ENCODE measurements at regions not wholly inside any gene's neighbourhood (a gene's known extent, or its start where the extent isn't known, plus 50 kb on each side); places are given as distances from the start of the nearest gene placed in this dataset.

GRCh38 chr12:92338671-92339070, 193.0 kb upstream of the BTG1 start:
- Histone ChIP-seq H3K4me1 (peaks cover 23% of the 10 kb centered on the region), H3K27me3 (no peaks in the 10 kb centered on the region), H3K36me3 (no peaks in the 10 kb centered on the region), H3K27ac (no peak overlapping the region), H3K9me3 (no peaks in the 10 kb centered on the region), H3K4me3 (no peak overlapping the region)
- intact Hi-C loops (cut with DNase I): no loop called here
- TF ChIP-seq CTCF (IDR thresholded peaks at IDR 0.05): no peak
- no peak for TF ChIP-seq POLR2A (IDR thresholded peaks at IDR 0.05)
- TF ChIP-seq POLR2AphosphoS5 (IDR thresholded peaks at IDR 0.05; ENCODE audit: insufficient read depth in 1 of 2, low read depth in 1 of 2): no peak
- no peak for DNase-seq (ENCODE audit: extremely low spot score in 2 of 2)

- no peak overlapping the region for H3K27ac ChIP-seq
- H3K4me3 ChIP-seq: no peak overlapping the region
- DNase-seq (ENCODE audit: extremely low spot score in 2 of 2): no peak
- TF ChIP-seq CTCF (IDR thresholded peaks at IDR 0.05): no peak
- no peak for TF ChIP-seq POLR2A (IDR thresholded peaks at IDR 0.05)
- no peak for TF ChIP-seq POLR2AphosphoS5 (IDR thresholded peaks at IDR 0.05; ENCODE audit: insufficient read depth in 1 of 2, low read depth in 1 of 2)
- H3K9me3 ChIP-seq: no peaks in the 10 kb centered on the region
- H3K27me3 ChIP-seq: no peaks in the 10 kb centered on the region
- no peaks in the 10 kb centered on the region for H3K36me3 ChIP-seq
- H3K4me1 ChIP-seq: peaks cover 23% of the 10 kb centered on the region
- intact Hi-C loops (cut with DNase I): no loop called here
Observed at GRCh38 chr12:92338102-92338501, 192.5 kb upstream of the BTG1 start.

GRCh38 chr12:92337128-92337527, 191.5 kb upstream of the BTG1 start:
- Histone ChIP-seq H3K27me3 (no peaks in the 10 kb centered on the region), H3K27ac (no peak overlapping the region), H3K4me1 (peaks cover 23% of the 10 kb centered on the region), H3K36me3 (no peaks in the 10 kb centered on the region), H3K9me3 (no peaks in the 10 kb centered on the region), H3K4me3 (no peak overlapping the region)
- no peak for TF ChIP-seq POLR2AphosphoS5 (IDR thresholded peaks at IDR 0.05; ENCODE audit: insufficient read depth in 1 of 2, low read depth in 1 of 2)
- no peak for TF ChIP-seq POLR2A (IDR thresholded peaks at IDR 0.05)
- TF ChIP-seq CTCF (IDR thresholded peaks at IDR 0.05): no peak
- intact Hi-C loops (cut with DNase I): no loop called here
- no peak for DNase-seq (ENCODE audit: extremely low spot score in 2 of 2)

GRCh38 chr12:92336641-92337040, 191.0 kb upstream of the BTG1 start:
- no peaks in the 10 kb centered on the region for H3K27me3 ChIP-seq
- no peaks in the 10 kb centered on the region for H3K36me3 ChIP-seq
- TF ChIP-seq POLR2AphosphoS5 (IDR thresholded peaks at IDR 0.05; ENCODE audit: insufficient read depth in 1 of 2, low read depth in 1 of 2) (no peak), CTCF (IDR thresholded peaks at IDR 0.05) (no peak), POLR2A (IDR thresholded peaks at IDR 0.05) (no peak)
- no peak overlapping the region for H3K27ac ChIP-seq
- intact Hi-C loops (cut with DNase I): no loop called here
- no peaks in the 10 kb centered on the region for H3K9me3 ChIP-seq
- peaks cover 23% of the 10 kb centered on the region for H3K4me1 ChIP-seq
- H3K4me3 ChIP-seq: no peak overlapping the region
- DNase-seq (ENCODE audit: extremely low spot score in 2 of 2): no peak

- TF ChIP-seq CTCF (IDR thresholded peaks at IDR 0.05) (no peak), POLR2A (IDR thresholded peaks at IDR 0.05) (no peak), POLR2AphosphoS5 (IDR thresholded peaks at IDR 0.05; ENCODE audit: insufficient read depth in 1 of 2, low read depth in 1 of 2) (no peak)
- H3K9me3 ChIP-seq: no peaks in the 10 kb centered on the region
- no peaks in the 10 kb centered on the region for H3K27me3 ChIP-seq
- DNase-seq (ENCODE audit: extremely low spot score in 2 of 2): no peak
- H3K36me3 ChIP-seq: no peaks in the 10 kb centered on the region
- H3K4me1 ChIP-seq: peaks cover 23% of the 10 kb centered on the region
- H3K27ac ChIP-seq: no peak overlapping the region
- intact Hi-C loops (cut with DNase I): no loop called here
- no peak overlapping the region for H3K4me3 ChIP-seq
Observed at GRCh38 chr12:92335831-92336230, 190.2 kb upstream of the BTG1 start.
